ENCODE measurements at regions not wholly inside any gene's neighbourhood (a gene's known extent, or its start where the extent isn't known, plus 50 kb on each side); places are given as distances from the start of the nearest gene placed in this dataset.

GRCh38 chr5:117888688-117889087, 1099.7 kb downstream of the DTWD2 start:
- H3K36me3 ChIP-seq, result no peaks in the 10 kb centered on the region

GRCh38 chr5:117881426-117882230, 1106.7 kb downstream of the DTWD2 start:
- no peak overlapping the region for H3K4me3 ChIP-seq
- H3K36me3 ChIP-seq, result no peaks in the 10 kb centered on the region
- no peak overlapping the region for H3K27ac ChIP-seq
- H3K9me3 ChIP-seq (replicated peaks), result peaks cover 3% of the 10 kb centered on the region
- H3K4me1 ChIP-seq (replicated peaks), result no peaks in the 10 kb centered on the region
- no peak for DNase-seq (ENCODE audit: low read depth in 1 of 2, low spot score in 2 of 2)
- no peaks in the 10 kb centered on the region for H3K27me3 ChIP-seq (replicated peaks)

More at GRCh38 chr5:117888688-117889087, 1099.7 kb downstream of the DTWD2 start:
- Histone ChIP-seq H3K27me3 (replicated peaks) (no peaks in the 10 kb centered on the region), H3K4me1 (replicated peaks) (no peaks in the 10 kb centered on the region), H3K9me3 (replicated peaks) (no peaks in the 10 kb centered on the region), H3K4me3 (no peak overlapping the region), H3K27ac (no peak overlapping the region)
- DNase-seq (ENCODE audit: low read depth in 1 of 2, low spot score in 2 of 2), result no peak

- Histone ChIP-seq H3K27me3 (replicated peaks) (no peaks in the 10 kb centered on the region), H3K36me3 (no peaks in the 10 kb centered on the region), H3K4me1 (replicated peaks) (no peaks in the 10 kb centered on the region), H3K9me3 (replicated peaks) (peaks cover 8% of the 10 kb centered on the region), H3K4me3 (no peak overlapping the region), H3K27ac (no peak overlapping the region)
- no peak for DNase-seq (ENCODE audit: low read depth in 1 of 2, low spot score in 2 of 2)
Measured at GRCh38 chr5:117880932-117881331, 1107.4 kb downstream of the DTWD2 start.

GRCh38 chr5:117877731-117878130, 1110.6 kb downstream of the DTWD2 start:
- Histone ChIP-seq H3K4me1 (replicated peaks) (no peaks in the 10 kb centered on the region), H3K4me3 (no peak overlapping the region), H3K9me3 (replicated peaks) (peaks cover 12% of the 10 kb centered on the region), H3K27me3 (replicated peaks) (no peaks in the 10 kb centered on the region), H3K36me3 (no peaks in the 10 kb centered on the region), H3K27ac (no peak overlapping the region)
- no peak for DNase-seq (ENCODE audit: low read depth in 1 of 2, low spot score in 2 of 2)

DNA sequence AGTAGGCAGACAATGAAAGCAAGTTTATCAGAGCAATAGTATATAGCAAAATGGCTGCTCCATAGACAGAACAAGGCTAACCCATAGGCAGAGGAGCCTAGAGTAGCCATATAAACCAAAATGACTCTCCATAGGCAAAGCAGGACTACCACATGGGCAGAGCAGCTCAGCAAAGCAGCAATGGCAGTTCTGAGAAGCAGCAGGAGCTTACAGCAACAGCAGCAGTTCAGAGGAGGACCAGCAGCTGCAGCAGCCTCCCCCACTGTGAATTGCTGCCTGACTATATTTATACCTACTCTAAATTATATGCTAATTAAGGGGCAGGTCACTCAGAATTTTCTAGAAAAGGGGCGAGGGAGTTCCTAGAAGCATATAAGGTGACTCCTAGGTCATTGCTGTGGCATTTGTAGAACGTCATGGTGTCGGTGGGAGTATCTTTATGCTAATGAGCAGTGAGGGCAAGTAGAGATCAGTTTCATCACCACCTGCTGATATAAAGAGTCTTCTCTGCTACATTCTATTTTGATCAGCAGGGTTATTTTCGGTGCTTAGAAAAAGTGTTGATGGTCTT, 1115.5 kb downstream of the DTWD2 start:
- Histone ChIP-seq H3K4me3 (no peak overlapping the region), H3K4me1 (replicated peaks) (no peaks in the 10 kb centered on the region), H3K27me3 (replicated peaks) (no peaks in the 10 kb centered on the region), H3K36me3 (no peaks in the 10 kb centered on the region), H3K27ac (no peak overlapping the region), H3K9me3 (replicated peaks) (peaks cover 15% of the 10 kb centered on the region)
- DNase-seq (ENCODE audit: low read depth in 1 of 2, low spot score in 2 of 2), result no peak

- H3K4me1 ChIP-seq (replicated peaks), result no peaks in the 10 kb centered on the region
Measured at GRCh38 chr5:117869596-117869995, 1118.8 kb downstream of the DTWD2 start.

GRCh38 chr5:117863586-117864296, 1124.6 kb downstream of the DTWD2 start:
- no peaks in the 10 kb centered on the region for H3K36me3 ChIP-seq
- H3K27me3 ChIP-seq (replicated peaks), result no peaks in the 10 kb centered on the region
- DNase-seq (ENCODE audit: low read depth in 1 of 2, low spot score in 2 of 2), result no peak
- H3K4me3 ChIP-seq, result no peak overlapping the region
- H3K27ac ChIP-seq, result no peak overlapping the region
- H3K4me1 ChIP-seq (replicated peaks), result no peaks in the 10 kb centered on the region
- no peaks in the 10 kb centered on the region for H3K9me3 ChIP-seq (replicated peaks)

More at GRCh38 chr5:117869596-117869995, 1118.8 kb downstream of the DTWD2 start:
- Histone ChIP-seq H3K27ac (no peak overlapping the region), H3K27me3 (replicated peaks) (no peaks in the 10 kb centered on the region), H3K4me3 (no peak overlapping the region), H3K9me3 (replicated peaks) (peaks cover 3% of the 10 kb centered on the region; the same call in 1 of the 2 replicates), H3K36me3 (no peaks in the 10 kb centered on the region)
- no peak for DNase-seq (ENCODE audit: low read depth in 1 of 2, low spot score in 2 of 2)

DNA sequence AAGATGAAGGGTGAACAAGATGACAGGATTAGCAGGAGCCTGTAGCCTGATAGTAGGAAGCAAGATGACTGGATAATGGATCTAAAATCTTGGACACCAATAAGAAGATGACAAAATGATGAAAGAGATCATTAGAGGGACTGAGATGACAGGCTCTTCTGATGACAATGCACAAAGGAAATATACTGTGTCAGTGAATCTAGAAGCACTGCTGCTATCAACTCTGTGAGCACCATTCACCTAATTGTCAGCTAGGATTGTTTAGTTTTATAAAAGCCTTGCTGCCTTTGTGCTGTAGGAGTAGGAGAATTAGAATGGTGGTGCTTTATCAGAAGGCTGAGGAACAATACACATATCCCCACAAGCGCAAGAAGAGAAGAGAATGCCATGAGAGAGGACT, 1127.8 kb downstream of the DTWD2 start:
- Histone ChIP-seq H3K4me1 (replicated peaks) (no peaks in the 10 kb centered on the region), H3K27ac (no peak overlapping the region), H3K27me3 (replicated peaks) (no peaks in the 10 kb centered on the region), H3K4me3 (no peak overlapping the region), H3K36me3 (no peaks in the 10 kb centered on the region), H3K9me3 (replicated peaks) (0 out of 2 replicates have a peak, but pooled peaks cover 3% of the 10 kb centered on the region)
- no peak for DNase-seq (ENCODE audit: low read depth in 1 of 2, low spot score in 2 of 2)

GRCh38 chr5:117859176-117859575, 1129.2 kb downstream of the DTWD2 start:
- no peaks in the 10 kb centered on the region for H3K4me1 ChIP-seq (replicated peaks)
- no peaks in the 10 kb centered on the region for H3K36me3 ChIP-seq
- H3K27me3 ChIP-seq (replicated peaks), result no peaks in the 10 kb centered on the region
- H3K27ac ChIP-seq, result no peak overlapping the region
- no peak for DNase-seq (ENCODE audit: low read depth in 1 of 2, low spot score in 2 of 2)
- H3K9me3 ChIP-seq (replicated peaks), result peaks cover 3% of the 10 kb centered on the region; the same call in 1 of the 2 replicates
- no peak overlapping the region for H3K4me3 ChIP-seq

DNA sequence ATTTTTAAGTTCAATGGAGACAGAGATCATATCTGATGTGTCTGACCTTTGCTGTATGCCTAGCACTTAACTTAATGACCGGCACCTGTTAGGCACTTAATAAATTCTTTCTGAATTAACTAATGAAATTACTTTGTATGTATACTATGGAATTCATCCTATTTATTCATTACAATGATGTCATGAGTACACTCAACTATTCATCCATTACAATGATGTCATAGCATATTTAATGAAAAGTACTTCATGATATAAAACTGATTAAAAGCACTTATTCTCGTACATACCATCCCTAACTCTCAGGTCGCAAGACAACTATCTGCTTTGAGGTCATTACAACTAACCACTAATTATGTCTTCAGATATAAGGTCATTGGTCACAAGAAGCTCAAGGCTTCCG, 1131.6 kb downstream of the DTWD2 start:
- Histone ChIP-seq H3K27ac (no peak overlapping the region), H3K9me3 (replicated peaks) (peaks cover 3% of the 10 kb centered on the region; the same call in 1 of the 2 replicates), H3K4me1 (replicated peaks) (no peaks in the 10 kb centered on the region), H3K36me3 (no peaks in the 10 kb centered on the region), H3K4me3 (no peak overlapping the region), H3K27me3 (replicated peaks) (no peaks in the 10 kb centered on the region)
- no peak for DNase-seq (ENCODE audit: low read depth in 1 of 2, low spot score in 2 of 2)

DNA sequence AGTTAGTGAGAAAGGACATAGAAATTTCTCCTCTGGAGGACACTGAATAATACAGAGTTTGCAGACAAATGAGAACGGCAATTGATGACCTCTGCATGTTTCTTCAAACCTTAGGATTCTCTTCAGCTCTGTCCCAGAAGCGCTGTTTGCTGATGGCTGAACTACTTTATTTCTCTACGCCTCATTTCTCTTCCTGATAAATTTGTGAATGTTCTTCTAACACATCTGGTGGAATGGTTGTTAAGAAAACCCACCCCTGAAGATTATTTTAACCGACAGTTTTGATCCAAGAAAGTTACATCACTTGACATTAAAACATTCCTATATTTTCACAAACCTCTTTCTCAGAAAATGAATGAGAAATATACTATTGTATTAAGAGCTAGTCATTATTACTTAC, 1150.6 kb downstream of the DTWD2 start:
- H3K4me1 ChIP-seq (replicated peaks), result no peaks in the 10 kb centered on the region
- no peaks in the 10 kb centered on the region for H3K27me3 ChIP-seq (replicated peaks)
- H3K36me3 ChIP-seq, result no peaks in the 10 kb centered on the region
- no peak overlapping the region for H3K27ac ChIP-seq
- DNase-seq (ENCODE audit: low read depth in 1 of 2, low spot score in 2 of 2), result no peak
- H3K9me3 ChIP-seq (replicated peaks), result peaks cover 18% of the 10 kb centered on the region
- H3K4me3 ChIP-seq, result no peak overlapping the region

DNA sequence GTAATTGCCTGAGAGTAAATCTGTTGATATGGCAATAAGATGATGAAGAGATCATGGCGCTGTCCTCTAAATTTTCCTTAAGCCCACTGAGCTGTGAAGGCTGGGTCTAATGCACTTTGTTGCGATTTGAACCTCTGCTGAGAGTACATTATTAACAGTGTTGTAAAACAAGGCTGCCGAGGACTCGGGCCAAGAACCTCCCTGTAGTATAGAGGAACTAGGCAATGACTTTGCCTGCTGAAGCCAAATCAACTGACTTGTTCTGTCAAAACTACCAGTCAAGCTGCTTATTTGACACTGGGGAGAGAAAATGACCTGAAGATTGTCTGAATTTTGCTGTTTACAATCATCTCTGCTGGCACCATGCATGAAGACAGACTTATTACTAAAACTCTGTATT, 1154.7 kb downstream of the DTWD2 start:
- H3K9me3 ChIP-seq (replicated peaks), result peaks cover 13% of the 10 kb centered on the region
- H3K27ac ChIP-seq, result no peak overlapping the region
- H3K27me3 ChIP-seq (replicated peaks), result no peaks in the 10 kb centered on the region
- no peak for DNase-seq (ENCODE audit: low read depth in 1 of 2, low spot score in 2 of 2)
- H3K4me3 ChIP-seq, result no peak overlapping the region
- H3K4me1 ChIP-seq (replicated peaks), result no peaks in the 10 kb centered on the region
- no peaks in the 10 kb centered on the region for H3K36me3 ChIP-seq

GRCh38 chr5:117829646-117830045, 1158.7 kb downstream of the DTWD2 start:
- no peak overlapping the region for H3K27ac ChIP-seq
- DNase-seq (ENCODE audit: low read depth in 1 of 2, low spot score in 2 of 2), result no peak
- no peak overlapping the region for H3K4me3 ChIP-seq
- H3K27me3 ChIP-seq (replicated peaks), result no peaks in the 10 kb centered on the region
- H3K4me1 ChIP-seq (replicated peaks), result no peaks in the 10 kb centered on the region
- peaks cover 13% of the 10 kb centered on the region for H3K9me3 ChIP-seq (replicated peaks)
- H3K36me3 ChIP-seq, result no peaks in the 10 kb centered on the region

DNA sequence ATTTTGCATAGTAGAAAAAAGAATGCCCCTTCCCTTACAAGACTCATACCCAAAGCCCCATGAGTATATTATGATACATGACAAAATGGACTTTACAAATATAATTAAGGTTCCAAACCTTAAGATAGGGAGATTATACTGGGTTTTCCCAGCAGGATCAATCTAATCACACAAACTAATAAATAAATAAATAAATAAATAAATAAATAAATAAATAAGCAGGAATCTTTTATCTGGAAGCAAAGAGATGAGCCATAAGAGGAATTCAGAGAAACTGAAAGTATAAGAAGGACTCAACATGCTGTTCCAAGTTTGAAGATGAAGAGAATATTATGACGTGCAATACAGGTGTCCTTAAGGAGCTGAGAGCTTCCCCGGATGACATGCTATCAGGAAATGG, 1174.5 kb downstream of the DTWD2 start:
- no peak overlapping the region for H3K4me3 ChIP-seq
- DNase-seq (ENCODE audit: low read depth in 1 of 2, low spot score in 2 of 2), result no peak
- H3K36me3 ChIP-seq, result no peaks in the 10 kb centered on the region
- H3K27me3 ChIP-seq (replicated peaks), result no peaks in the 10 kb centered on the region
- H3K4me1 ChIP-seq (replicated peaks), result no peaks in the 10 kb centered on the region
- H3K27ac ChIP-seq, result no peak overlapping the region
- H3K9me3 ChIP-seq (replicated peaks), result peaks cover 17% of the 10 kb centered on the region

All from SJSA1 (cell line).